ENCODE measurements at regions not wholly inside any gene's neighbourhood (a gene's known extent, or its start where the extent isn't known, plus 50 kb on each side); places are given as distances from the start of the nearest gene placed in this dataset.

DNA sequence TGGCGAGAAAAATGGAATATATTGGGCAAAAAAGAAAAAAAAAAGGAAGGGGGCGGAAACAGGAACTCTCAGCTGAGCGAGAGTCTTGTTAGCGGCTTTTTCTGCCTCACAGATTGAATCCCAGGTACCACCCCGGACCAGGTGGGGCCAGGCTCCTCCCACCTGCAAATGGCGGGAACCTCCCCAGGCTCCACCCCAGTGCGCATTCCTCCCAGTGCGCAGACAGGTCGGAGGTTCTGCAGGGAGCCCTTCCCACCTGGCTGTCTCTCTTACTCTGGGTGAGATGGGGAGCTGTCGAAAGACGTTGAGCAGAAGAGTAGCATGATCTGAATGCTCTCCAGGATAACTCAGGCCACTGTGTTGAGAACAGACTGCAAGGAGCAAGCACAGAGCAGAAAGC, 57.0 kb upstream of the ETV6 start:
- TF ChIP-seq, protein P1, sequence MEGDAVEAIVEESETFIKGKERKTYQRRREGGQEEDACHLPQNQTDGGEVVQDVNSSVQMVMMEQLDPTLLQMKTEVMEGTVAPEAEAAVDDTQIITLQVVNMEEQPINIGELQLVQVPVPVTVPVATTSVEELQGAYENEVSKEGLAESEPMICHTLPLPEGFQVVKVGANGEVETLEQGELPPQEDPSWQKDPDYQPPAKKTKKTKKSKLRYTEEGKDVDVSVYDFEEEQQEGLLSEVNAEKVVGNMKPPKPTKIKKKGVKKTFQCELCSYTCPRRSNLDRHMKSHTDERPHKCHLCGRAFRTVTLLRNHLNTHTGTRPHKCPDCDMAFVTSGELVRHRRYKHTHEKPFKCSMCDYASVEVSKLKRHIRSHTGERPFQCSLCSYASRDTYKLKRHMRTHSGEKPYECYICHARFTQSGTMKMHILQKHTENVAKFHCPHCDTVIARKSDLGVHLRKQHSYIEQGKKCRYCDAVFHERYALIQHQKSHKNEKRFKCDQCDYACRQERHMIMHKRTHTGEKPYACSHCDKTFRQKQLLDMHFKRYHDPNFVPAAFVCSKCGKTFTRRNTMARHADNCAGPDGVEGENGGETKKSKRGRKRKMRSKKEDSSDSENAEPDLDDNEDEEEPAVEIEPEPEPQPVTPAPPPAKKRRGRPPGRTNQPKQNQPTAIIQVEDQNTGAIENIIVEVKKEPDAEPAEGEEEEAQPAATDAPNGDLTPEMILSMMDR (IDR thresholded peaks at IDR 0.05) = no peak
- TF ChIP-seq POLR2A (IDR thresholded peaks at IDR 0.05) = no peak

All from esophagus squamous epithelium (tissue), 4 donors.